HG03135 (cell line): ENCODE measurements at regions not wholly inside any gene's neighbourhood (a gene's known extent, or its start where the extent isn't known, plus 50 kb on each side); places are given as distances from the start of the nearest gene placed in this dataset.
"Not testable (repeated sequence)": the region's sequence is repeated elsewhere in the genome, so short reads cannot be mapped to it uniquely, and the experiment has no call there.

Source experiments
- ATAC-seq: cut with Tn5 transposase; IDR thresholded peaks from one replicate; pipeline ENCODE4 v1.9.1; 2021; ENCODE audit warnings: mild to moderate bottlenecking, moderate library complexity; ENCODE audit not compliant: unreplicated experiment

DNA sequence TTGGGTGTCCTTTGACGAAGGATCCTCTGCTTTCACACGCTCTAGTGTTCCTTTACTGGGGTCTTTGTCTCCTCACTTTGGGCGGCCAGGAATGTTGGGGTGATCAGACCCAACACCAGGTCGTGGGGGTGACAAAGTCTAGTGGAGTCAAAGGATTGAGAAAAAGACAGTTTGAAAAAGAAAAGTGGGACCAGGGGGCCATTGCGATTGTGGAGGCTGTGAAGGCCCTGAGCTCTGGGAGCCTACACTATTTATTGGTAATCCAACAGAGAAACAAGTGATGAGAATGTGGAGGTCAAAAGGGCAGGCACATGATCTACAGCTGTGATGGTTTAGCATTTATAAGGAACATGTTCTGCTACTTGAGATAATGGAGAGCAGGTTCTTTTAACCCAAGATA, 287.1 kb upstream of the MTPN start:
- ATAC-seq, result not testable (repeated sequence)

DNA sequence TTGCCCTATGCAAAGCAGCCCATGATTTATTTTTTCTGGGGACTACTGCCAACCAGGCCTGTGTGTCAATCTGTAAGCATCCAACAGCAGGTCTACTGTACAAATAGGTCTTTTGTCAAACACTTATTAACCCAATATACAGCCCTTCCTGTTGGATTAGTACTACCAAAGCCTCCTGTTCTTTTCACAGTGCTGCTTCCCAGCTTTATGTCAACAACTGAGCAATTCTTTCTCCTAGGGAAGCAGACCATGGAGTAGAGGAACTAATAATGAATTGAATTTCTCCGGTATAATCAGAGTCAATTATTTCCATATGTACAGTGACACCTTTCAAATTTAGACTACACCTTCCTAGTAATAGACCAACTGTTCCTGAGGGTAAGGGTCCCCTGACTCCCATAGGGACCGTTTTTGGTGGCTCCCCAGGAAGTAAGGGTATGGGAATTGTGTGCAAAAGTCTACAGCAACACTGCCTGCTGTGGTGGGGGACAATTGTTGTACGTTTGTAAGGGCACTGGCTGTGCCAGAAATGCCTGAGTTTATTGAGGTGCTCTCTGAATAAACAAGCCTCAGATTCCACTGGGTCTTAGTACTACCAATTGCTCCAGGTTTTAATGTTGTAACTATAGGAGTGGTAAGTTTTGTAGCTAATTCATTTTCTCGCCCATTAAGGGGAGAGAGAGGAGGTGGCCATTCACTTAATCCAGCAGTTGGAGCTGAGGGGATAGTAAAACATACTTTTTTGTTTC, 286.1 kb upstream of the MTPN start:
- ATAC-seq, result not testable (repeated sequence)

DNA sequence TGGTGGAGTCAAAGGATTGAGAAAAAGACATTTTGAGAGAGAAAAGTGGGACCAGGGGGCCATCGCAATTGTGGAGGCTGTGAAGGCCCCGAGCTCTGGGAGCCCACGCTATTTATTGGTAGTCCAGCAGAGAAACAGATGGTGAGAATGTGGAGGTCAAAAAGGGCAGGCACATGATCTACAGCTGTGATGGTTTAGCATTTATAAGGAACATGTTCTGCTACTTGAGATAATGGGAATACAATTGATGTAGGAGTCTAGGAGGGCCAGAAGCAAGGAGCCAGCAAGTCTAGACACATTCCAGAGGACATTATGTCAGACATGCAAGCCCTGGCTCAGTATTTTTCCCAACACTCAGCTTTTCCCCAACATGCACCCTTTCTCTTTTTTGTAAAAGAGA, 283.4 kb upstream of the MTPN start:
- ATAC-seq, result not testable (repeated sequence)

DNA sequence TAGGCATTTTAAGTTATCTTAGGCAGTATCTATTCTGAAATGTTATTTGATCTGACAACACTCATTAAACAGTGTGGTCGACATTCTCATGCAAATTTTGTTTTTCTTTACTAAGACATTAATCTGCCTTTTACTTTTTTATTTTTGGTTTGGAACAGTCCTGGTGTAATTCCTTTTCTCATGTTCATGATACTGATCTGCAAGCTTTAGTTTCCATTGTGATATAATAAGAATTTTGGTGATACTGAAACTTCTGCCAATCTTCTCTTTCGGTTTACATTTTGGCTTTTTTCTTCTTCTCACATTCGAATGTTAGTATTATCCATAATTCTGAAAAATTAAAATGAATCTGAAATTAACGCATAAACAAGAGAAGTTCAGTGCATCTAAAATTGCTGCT, 281.9 kb upstream of the MTPN start:
- ATAC-seq, result no peak

DNA sequence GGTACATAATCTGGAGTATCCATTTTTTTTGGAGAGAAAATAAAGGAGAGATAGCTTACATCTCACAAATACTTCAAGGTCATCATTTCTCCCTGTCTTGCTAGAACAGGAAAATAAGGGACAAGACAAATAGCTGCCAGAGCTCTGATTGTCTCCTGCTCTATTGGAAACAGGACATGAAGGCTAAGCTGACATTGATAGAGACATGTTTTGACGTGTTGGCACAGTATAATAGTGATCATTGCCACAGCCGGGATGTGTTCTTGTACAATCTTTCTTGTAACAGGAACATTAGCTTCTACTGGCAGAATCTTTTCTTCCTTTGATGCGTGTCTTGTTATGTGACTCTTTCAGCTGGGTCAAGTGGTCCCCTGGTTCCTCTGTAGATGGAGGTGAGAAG, 279.3 kb upstream of the MTPN start:
- ATAC-seq, result no peak

DNA sequence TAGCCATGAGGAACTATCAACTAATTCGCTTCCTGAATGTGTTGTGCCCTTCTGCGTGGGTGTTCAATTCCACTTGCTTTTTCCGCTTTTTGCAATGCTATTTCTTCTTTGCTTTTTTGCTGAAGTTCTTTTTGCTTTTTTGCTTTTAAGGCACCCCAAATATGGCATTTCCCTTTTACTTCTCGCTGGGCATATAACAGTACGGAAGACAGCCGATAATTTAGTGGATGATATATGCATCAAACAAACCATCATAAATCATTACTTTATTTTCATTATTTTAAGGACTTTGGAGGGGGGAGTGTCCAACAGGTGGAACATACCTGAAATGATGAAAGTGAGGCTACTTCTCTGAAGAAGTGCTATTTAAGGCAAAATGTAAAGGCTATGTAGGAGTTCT, 277.0 kb upstream of the MTPN start:
- ATAC-seq, result no peak

DNA sequence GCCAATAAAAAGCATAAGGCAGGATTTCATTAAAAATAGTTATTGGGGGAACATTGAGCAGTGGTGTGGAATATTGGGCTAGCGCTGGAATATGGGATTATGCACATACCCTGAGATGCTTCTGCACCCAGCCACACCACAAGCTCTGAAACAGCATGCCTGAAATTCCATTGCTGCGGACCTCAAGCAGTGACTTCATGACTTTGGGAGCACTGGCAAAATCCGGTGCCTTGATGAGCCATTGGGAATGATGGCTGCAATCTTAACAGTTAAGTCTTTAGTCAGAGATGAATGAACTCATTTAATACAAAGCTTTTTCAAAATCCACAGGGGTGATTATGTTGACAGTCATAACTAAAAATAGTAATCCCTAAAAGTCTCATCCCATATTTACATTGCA, 274.7 kb upstream of the MTPN start:
- no peak for ATAC-seq

DNA sequence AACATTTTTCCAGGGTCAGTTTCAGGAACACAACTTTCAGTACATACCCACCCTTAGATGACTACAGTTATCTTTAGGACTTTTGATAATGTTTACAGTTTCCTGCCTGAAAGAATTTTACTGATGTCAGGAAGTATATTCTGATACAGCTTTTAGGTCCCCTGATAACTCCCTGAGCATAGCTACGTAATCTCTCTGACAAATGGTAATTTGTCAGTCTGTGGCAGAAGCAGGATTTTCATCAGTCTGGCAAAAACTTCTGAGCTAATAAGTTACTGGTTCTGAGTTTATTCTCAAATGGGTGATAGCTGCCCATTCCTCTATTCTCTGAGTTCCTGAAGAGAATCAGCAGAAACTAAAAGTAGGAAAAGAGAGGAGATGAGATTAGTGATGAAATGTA, 270.1 kb upstream of the MTPN start:
- no peak for ATAC-seq

DNA sequence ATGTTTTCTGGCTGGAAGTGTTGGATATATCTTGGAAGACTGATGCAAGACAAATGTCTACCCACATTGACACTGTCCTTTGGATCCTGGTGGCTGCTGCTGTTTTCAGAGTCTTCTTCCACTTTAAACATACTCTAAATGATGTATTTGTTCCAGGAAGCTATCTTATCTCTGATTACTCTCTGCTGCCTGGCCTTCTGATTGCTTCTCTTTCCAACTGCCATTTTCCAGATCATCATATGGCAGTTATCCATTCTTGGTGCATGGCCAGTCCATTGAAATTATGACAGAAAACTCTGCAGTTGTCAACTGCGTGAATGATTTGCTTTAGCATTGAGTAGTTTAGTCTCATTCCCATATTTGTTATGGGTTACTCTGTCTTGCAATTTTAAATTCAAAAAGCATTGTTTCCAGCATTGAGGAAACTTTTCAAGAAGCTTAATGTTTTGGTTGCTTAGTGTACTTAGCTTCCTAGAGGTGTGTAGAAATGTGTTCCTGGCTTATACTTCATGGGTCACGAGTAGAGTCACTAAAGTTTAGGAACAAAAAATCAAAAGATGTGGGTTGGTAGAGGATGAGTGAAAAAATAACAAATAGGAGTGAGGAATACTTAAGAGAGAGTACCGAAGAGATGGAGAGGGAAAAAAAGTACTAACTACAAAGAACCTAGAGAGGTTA, 268.3 kb upstream of the MTPN start:
- no peak for ATAC-seq

DNA sequence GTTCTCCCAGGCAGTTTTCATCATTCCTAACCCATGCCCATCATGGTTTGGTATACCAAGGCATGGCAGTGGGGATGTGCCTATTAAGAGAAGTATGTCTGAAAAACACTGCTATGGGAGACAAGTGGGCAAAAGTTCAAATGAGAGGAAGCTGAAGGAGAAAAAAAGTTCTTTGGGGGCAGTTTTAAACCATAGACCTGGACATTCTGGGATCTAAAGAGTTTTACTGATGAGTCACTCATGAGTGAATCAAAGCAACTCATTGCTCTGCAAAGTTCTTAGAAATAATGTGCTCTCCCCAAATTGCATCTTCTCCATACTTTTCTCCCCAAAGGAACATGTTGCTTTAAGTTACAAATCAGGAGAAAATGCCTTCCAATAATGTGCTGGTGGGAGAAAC, 256.9 kb upstream of the MTPN start:
- no peak for ATAC-seq

DNA sequence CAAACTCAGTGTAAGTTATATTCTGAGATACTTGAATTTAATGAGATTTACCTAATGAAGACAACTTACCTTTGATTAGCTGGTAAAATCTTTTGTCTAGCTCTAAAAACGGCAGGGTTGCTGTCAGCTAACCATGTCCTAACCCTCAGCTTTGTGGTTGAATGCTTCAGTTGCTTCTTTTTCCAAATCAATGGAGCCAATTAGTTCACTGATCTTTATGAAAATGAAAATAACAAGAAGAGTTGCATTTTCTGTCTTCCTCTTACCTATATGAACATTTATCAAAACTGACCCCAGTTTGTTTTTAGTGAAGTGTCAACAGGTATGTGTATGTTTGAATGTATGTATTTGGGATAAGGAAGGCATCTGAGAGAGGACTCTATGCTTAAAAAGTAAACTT, 253.1 kb upstream of the MTPN start:
- ATAC-seq, result no peak

DNA sequence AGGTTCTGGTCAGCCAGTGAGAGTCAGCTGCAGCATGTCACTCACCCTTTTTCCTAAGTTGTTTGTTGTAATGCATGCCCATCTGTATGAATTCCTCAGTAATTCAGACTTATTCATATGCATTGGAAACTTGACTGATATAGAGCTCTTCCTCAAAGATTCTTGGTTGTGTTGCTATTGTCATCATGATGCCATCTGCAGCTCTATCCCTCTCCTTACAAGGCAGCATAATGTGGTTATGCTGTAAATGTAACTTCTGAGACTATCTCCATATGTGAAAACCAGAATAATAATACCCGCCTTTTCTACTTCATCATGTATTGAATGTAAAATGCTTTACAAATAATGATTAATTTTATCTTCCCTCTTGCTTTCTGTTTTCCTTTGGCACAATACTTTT, 252.6 kb upstream of the MTPN start:
- ATAC-seq, result no peak

DNA sequence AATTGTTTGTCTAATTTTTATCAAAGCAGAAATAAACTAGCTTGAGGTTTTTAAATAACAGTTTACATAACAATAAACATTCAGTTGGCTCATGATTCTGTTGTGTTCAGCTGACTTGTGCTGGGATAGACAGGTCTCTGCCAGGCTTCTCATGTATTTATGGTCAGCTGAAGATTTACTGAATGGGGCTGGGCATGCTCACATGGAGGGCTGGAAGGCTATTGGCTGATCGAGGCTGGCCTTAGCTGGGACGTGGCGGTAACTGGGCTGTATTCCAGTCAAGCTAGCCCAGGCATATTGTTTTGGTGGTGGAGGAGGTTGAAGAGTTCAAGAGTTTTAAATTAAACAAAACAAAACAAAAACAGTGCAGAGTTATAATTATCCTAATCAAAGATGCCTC, 251.0 kb upstream of the MTPN start:
- no peak for ATAC-seq

DNA sequence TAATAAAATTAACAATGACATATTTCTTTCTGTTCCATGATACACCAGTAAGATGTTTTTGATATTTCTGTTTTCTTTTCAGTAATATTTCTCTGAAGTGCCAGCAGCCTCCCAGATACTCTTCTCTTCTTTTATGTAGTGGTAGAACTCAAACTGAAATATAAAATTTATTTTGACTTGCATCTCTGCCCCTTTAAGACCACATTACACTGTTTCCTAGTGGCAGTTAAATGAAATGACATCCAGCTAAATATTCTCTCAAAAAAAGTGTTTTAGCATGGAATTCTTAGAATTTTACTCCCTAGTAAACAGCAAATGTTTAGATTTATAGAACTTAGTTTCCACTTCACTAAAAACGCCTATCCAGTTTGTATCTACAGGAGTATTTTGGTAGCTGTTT, 237.2 kb upstream of the MTPN start:
- ATAC-seq, result no peak

DNA sequence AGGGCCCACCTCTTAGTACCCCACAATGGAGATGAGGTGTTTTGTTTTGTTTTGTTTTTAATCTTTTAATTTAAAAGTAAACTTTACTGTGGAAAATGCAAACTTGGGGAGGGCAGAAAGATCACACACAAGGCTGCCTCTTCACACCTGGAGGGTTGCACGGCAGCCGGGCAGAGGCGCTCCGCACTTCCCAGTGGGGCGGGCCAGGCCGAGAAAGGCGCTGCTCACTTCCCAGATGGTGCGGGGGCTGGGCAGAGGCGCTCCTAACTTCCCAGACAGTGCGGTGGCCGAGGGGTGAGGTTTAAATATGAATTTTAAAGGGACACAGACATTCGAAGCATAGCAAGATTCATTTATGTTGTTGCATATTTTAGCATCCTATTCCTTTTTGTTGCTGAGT, 235.9 kb upstream of the MTPN start:
- no peak for ATAC-seq

DNA sequence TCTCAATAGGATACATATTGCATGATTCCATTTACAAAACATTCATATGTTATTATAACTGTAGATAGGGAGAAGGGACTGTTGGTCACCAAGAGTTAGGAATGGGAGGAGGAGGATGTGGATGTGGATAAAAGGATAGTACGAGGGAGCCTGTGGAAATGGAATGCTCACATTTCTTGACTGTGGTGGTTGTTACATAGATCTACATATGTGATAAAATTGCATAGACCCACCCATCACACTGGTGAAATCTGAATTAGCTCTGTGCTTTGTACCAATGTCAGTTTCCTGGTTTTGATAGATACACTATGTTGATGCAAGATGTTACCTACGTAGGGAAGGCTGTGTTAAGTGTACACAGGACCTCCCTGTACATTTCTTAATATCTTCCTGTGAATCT, 233.5 kb upstream of the MTPN start:
- no peak for ATAC-seq

DNA sequence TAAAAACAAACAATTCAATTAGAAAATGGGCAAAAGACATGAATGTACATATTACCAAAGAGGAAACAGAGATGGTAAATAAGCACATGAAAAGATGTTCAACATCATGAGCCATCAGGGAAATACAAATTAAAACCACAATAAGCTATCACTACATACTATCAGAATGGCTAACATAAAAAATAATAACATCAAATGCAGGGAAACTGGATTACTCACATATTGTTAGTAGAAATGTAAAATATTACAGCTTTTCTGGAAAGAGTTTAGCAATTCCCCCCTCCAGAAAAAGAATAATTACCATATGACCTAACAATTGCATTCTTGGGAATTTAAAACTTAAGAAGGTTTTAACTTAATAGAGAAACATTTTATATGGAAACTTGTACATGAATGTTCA, 232.9 kb upstream of the MTPN start:
- no peak for ATAC-seq

DNA sequence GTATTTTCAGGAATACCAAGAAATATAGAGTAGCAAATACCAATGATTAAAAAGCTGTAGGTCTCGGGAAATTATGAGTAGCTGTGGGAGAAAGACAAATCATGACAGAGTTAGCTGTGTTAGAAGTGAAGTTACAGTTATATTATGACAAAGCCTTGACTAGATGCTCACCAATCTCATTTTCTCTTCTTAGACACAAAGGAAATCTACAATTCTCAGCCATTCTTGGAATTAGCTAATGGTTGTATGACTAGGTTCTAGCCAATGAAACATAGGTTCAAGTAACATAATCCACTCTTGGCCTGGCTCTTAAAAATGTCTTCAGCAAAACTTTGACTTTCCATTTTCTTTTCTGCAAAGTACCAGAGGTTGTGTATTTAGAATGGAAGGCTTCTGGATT, 228.8 kb upstream of the MTPN start:
- no peak for ATAC-seq

DNA sequence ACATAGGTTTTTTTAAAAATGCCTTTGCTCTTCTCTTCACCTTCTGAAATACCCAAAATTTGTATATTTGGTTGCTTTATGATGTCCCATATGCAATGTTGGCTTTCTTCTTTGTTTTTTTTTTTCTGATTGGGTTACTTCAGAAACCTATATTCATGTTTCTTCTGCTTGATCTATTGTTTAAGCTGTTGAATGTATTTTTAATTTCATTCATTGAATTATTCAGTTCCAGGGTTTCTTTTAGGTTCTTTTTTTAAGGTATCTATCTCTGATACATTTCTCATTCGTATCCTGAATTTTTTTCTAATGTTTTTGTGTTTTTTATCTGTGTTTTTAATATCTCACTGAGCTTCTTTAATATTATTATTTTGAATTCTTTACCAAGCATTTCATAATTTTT, 221.0 kb upstream of the MTPN start:
- ATAC-seq, result no peak

DNA sequence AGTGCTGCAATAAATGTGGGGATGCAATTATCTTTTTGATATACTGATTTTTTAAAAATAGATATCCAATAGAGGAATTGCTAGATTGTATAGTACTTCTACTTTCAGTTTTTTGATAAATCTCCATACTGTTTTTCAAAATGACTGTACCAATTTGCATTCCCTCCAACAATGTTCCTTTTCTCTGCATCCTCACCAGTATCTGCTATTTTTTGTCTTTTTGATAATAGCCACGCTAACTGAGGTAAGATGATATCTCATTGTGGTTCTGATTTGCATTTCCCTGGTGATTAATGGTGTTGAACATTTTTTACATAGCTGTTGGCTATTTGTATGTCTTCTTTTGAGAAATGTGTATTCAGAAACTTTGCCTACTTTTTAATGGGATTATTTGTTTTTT, 217.7 kb upstream of the MTPN start:
- no peak for ATAC-seq

DNA sequence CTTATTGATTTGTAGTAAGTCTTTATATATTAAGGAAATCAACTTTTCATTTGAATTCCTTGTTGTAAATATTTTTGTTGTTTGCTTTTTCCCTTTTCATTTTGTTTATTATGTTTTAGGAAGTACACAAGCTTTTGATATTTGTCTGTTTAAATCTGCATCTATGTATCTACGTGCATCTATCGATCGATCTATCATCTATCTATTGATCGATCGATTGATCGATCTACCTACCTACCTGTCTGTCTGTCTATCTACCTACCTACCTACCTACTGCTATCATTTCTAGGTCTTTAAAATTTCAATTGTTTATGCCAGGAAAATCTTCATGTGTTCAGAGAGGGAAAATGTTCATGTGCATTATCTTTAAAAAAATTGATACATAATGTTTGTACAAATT, 216.8 kb upstream of the MTPN start:
- no peak for ATAC-seq

DNA sequence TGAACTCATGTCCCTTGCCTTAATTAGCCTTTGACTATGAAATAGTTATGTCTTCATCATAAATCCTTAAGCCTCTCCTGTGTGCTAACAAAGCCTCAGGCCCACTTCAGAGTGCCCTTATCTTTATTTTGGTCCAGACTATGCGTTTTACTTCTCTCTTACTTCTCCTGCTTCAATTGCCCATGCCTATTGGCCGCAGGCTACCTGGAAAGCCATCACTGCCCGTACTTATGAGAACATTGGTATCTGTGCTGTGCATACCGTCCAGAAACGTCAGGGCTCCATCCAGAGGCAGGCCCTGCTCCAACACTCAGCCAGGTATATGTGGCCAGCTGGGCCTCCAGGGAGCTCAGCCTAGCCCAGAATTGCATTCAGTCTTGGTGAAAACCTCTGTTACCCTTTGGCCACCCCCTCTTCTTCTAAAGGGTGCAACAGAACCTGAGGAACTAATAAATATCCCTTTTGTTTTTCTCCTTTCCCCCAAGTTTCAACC, 212.4 kb upstream of the MTPN start:
- no peak for ATAC-seq

DNA sequence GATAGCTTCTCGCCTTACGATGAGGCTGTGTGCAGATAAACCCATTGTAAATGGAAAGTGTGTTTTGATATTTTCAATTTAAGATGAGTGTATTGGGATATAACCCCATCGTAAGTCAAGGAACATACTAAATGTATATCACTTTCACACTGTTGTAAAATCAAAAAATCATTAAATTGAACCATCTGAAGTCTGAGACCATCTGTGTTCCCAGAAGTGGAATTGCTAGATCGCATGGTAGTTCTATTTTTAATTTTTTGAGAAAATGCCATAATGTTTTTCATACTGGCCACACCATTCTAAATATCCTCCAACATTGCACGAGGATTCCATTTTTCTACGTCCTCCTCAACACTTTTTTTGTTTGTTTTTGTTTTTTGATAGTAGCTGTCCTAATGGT, 209.1 kb upstream of the MTPN start:
- ATAC-seq, result no peak
